ENCODE measurements at regions not wholly inside any gene's neighbourhood (a gene's known extent, or its start where the extent isn't known, plus 50 kb on each side); places are given as distances from the start of the nearest gene placed in this dataset.

- no peak for TF ChIP-seq KDM1A (IDR thresholded peaks at IDR 0.05; ENCODE audit: borderline replicate concordance, low read length)
Measured at GRCh38 chr13:100859861-100860260, 185.3 kb upstream of the TMTC4 start (continued).

GRCh38 chr13:100855151-100855550 lies 180.6 kb upstream of the TMTC4 start:
- Histone ChIP-seq H2BK20ac (ENCODE audit: low read length) (no peak overlapping the region), H4K91ac (replicated peaks; ENCODE audit: insufficient read length, low read length) (no peak overlapping the region), H2BK5ac (ENCODE audit: low read depth, low read length) (no peak overlapping the region), H2AK5ac (ENCODE audit: low read depth, low read length) (no peak overlapping the region), H3K23me2 (ENCODE audit: low read depth, low read length) (no peaks in the 10 kb centered on the region), H3K56ac (replicated peaks; ENCODE audit: insufficient read length, low read depth, low read length) (no peak overlapping the region), H3K27me3 (replicated peaks in 1 of 4; ENCODE audit: control insufficient read depth in 3 of 4, extremely low read depth in 1 of 4, insufficient read depth in 3 of 4, low read length in 3 of 4) (no peaks in the 10 kb centered on the region), H3K79me2 (ENCODE audit: control insufficient read depth in 1 of 2, insufficient read depth in 2 of 2, low read length in 2 of 2) (no peaks in the 10 kb centered on the region), H3K4me3 (ENCODE audit: extremely low read depth in 1 of 4, insufficient read depth in 2 of 4, low read depth in 3 of 4, low read length in 4 of 4) (no peak overlapping the region), H3K4me1 (replicated peaks in 1 of 4; ENCODE audit: control insufficient read depth in 3 of 4, insufficient read depth in 4 of 4, low read length in 3 of 4) (peaks cover 0 to 4% (median 0%) of the 10 kb centered on the region in 4 experiments; a peak in 3 of 7 replicates), H4K8ac (ENCODE audit: extremely low read depth, insufficient read depth, low read length) (no peak overlapping the region), H3K4ac (replicated peaks; ENCODE audit: insufficient read length, low read depth, low read length) (no peak overlapping the region), H3K23ac (ENCODE audit: insufficient read length) (no peak overlapping the region), H3K9ac (replicated peaks in 1 of 4; ENCODE audit: extremely low read depth in 1 of 4, low read depth in 3 of 4, low read length in 3 of 4) (no peak overlapping the region), H4K20me1 (replicated peaks in 1 of 2; ENCODE audit: control insufficient read depth in 1 of 2, insufficient read depth in 2 of 2, low read length in 2 of 2) (no peaks in the 10 kb centered on the region), H3K4me2 (ENCODE audit: insufficient read depth in 1 of 2, low read depth in 2 of 2, low read length in 2 of 2) (no peak overlapping the region), H3K27ac (ENCODE audit: low read depth, low read length) (no peak overlapping the region), H3K36me3 (ENCODE audit: control insufficient read depth in 2 of 4, insufficient read depth in 4 of 4, low read length in 3 of 4) (no peaks in the 10 kb centered on the region), H3K79me1 (ENCODE audit: low read depth, low read length) (no peaks in the 10 kb centered on the region), H2AFZ (ENCODE audit: low read length) (no peak overlapping the region), H4K5ac (ENCODE audit: insufficient read length, low read depth, low read length) (no peak overlapping the region), H2BK15ac (ENCODE audit: low read length) (no peak overlapping the region), H2BK120ac (replicated peaks; ENCODE audit: low read depth, low read length) (no peak overlapping the region), H2BK12ac (ENCODE audit: low read depth, low read length) (no peak overlapping the region; the same call in 1 of the 2 replicates), H3K9me3 (ENCODE audit: insufficient read depth in 2 of 2, low read depth in 1 of 2, low read length in 1 of 2) (no peaks in the 10 kb centered on the region), H3K18ac (ENCODE audit: extremely low read depth, low read length) (no peak overlapping the region), H3K14ac (ENCODE audit: insufficient read length) (no peak overlapping the region)
- POLR2A ChIA-PET (ENCODE audit: partially characterized antibody), result no interaction called here
- WGBS, 2 experiments (ENCODE audit: extremely low coverage in 1 of 2, insufficient coverage in 1 of 2, insufficient read length in 1 of 2, insufficient replicate concordance in 2 of 2, low coverage in 1 of 2, low lambda C conversion rate in 2 of 2, missing lambda C conversion rate in 1 of 2), result 84% methylated on average over 4 of the region's 4 CpGs; no CpG with 5 or more reads in 1 of the 2 experiments
- CTCF ChIA-PET (ENCODE audit: partially characterized antibody), result no interaction called here
- DNase-seq (ENCODE audit: low read depth in 1 of 2, low spot score in 2 of 2), result no peak
- FAIRE-seq, result no peak
- TF ChIP-seq FOSL1 (IDR thresholded peaks at IDR 0.05; ENCODE audit: insufficient read depth, low read depth, low read length), result no peak
- TF ChIP-seq ATF3 (IDR thresholded peaks at IDR 0.05; ENCODE audit: insufficient read depth, low read depth, low read length), result no peak
- TF ChIP-seq CREB1 (IDR thresholded peaks at IDR 0.05), result no peak
- no peak for TF ChIP-seq SP1 (IDR thresholded peaks at IDR 0.05; ENCODE audit: low read depth, low read length)
- no peak for TF ChIP-seq SIX5 (IDR thresholded peaks at IDR 0.05; ENCODE audit: low read depth, low read length)
- no peak for TF ChIP-seq BRCA1 (IDR thresholded peaks at IDR 0.05; ENCODE audit: low read depth, low read length)
- TF ChIP-seq SUZ12 (IDR thresholded peaks at IDR 0.05; ENCODE audit: low read length), result no peak
- TF ChIP-seq CBX8 (IDR thresholded peaks at IDR 0.05; ENCODE audit: borderline replicate concordance, low read depth, low read length), result no peak
- TF ChIP-seq EP300 (IDR thresholded peaks at IDR 0.05; ENCODE audit: borderline replicate concordance in 1 of 2, low read depth in 2 of 2, low read length in 2 of 2), result no peak
- TF ChIP-seq NRF1 (IDR thresholded peaks at IDR 0.05; ENCODE audit: low read depth, low read length), result no peak
- TF ChIP-seq EZH2 (IDR thresholded peaks at IDR 0.05; ENCODE audit: low read depth, low read length, severe bottlenecking), result no peak
- TF ChIP-seq ASH2L (IDR thresholded peaks at IDR 0.05; ENCODE audit: low read length), result no peak
